Endothelial cell of hepatic sinusoid (primary cell): ENCODE measurements at regions not wholly inside any gene's neighbourhood (a gene's known extent, or its start where the extent isn't known, plus 50 kb on each side); places are given as distances from the start of the nearest gene placed in this dataset.

ENCODE experiments used
- in situ Hi-C: cut with HindIII; loops from 2 replicates; pipeline ENCODE4 v1.10.0; 2017; ENCODE audit warnings: low sequenced_read_pairs

- in situ Hi-C loops: no loop called here
Observed at GRCh38 chr17:79405823-79406222, 205.0 kb downstream of the RBFOX3 start.

GRCh38 chr17:79404136-79404911 is 206.5 kb downstream of the RBFOX3 start:
- in situ Hi-C loops: no loop called here

- in situ Hi-C loops: no loop called here
Observed at GRCh38 chr17:79401704-79402674, 208.9 kb downstream of the RBFOX3 start.

GRCh38 chr17:79400989-79401703 is 209.7 kb downstream of the RBFOX3 start:
- in situ Hi-C loops: no loop called here

- in situ Hi-C loops: loop anchor here (10.0 kb wide), 1 partner anchor 215 kb away; no protein-coding TSS in a partner anchor
Observed at GRCh38 chr17:79399610-79400144, 211.2 kb downstream of the RBFOX3 start.

GRCh38 chr17:79398441-79398840 is 212.4 kb downstream of the RBFOX3 start:
- in situ Hi-C loops: loop anchor here (10.0 kb wide), 1 partner anchor 214 kb away; no protein-coding TSS in a partner anchor

- in situ Hi-C loops: loop anchor here (10.0 kb wide), 1 partner anchor 212 kb away; no protein-coding TSS in a partner anchor
Observed at GRCh38 chr17:79396696-79397095, 214.2 kb downstream of the RBFOX3 start.

- in situ Hi-C loops: loop anchor here (10.0 kb wide), 1 partner anchor 211 kb away; no protein-coding TSS in a partner anchor
Observed at GRCh38 chr17:79395545-79395944, 215.3 kb downstream of the RBFOX3 start.

GRCh38 chr17:79395066-79395465 is 215.8 kb downstream of the RBFOX3 start:
- in situ Hi-C loops: loop anchor here (10.0 kb wide), 1 partner anchor 210 kb away; no protein-coding TSS in a partner anchor

GRCh38 chr17:79393358-79394052 is 217.3 kb downstream of the RBFOX3 start:
- in situ Hi-C loops: loop anchor here (10.0 kb wide), 1 partner anchor 209 kb away; no protein-coding TSS in a partner anchor

- in situ Hi-C loops: loop anchor here (10.0 kb wide), 1 partner anchor 208 kb away; no protein-coding TSS in a partner anchor
Observed at GRCh38 chr17:79392598-79392997, 218.3 kb downstream of the RBFOX3 start.

GRCh38 chr17:79391376-79392233 is 219.2 kb downstream of the RBFOX3 start:
- in situ Hi-C loops: loop anchor here (10.0 kb wide), 1 partner anchor 207 kb away; no protein-coding TSS in a partner anchor

- in situ Hi-C loops: loop anchor here (10.0 kb wide), 1 partner anchor 205 kb away; no protein-coding TSS in a partner anchor
Observed at GRCh38 chr17:79389896-79390295, 221.0 kb downstream of the RBFOX3 start.

- in situ Hi-C loops: no loop called here
Observed at GRCh38 chr17:79388556-79389295, 222.1 kb downstream of the RBFOX3 start.

GRCh38 chr17:79387783-79388182 is 223.1 kb downstream of the RBFOX3 start:
- in situ Hi-C loops: no loop called here

- in situ Hi-C loops: no loop called here
Observed at GRCh38 chr17:79385962-79386563, 224.8 kb downstream of the RBFOX3 start.

- in situ Hi-C loops: no loop called here
Observed at GRCh38 chr17:79382313-79382712, 228.5 kb downstream of the RBFOX3 start.
